GM20000 (cell line): ENCODE measurements at regions not wholly inside any gene's neighbourhood (a gene's known extent, or its start where the extent isn't known, plus 50 kb on each side); places are given as distances from the start of the nearest gene placed in this dataset.

ENCODE experiments used
- DNase-seq: peaks from one replicate; pipeline ENCODE4 v3.0.0; 2012; ENCODE audit warnings: low spot score
- TF ChIP-seq, protein P1 (sequence below): IDR thresholded peaks from 2 replicates; pipeline ENCODE4 v1.5.1; 2012; ENCODE audit warnings: mild to moderate bottlenecking, control low read depth; ENCODE audit errors: extremely low read depth, missing control alignments

DNA sequence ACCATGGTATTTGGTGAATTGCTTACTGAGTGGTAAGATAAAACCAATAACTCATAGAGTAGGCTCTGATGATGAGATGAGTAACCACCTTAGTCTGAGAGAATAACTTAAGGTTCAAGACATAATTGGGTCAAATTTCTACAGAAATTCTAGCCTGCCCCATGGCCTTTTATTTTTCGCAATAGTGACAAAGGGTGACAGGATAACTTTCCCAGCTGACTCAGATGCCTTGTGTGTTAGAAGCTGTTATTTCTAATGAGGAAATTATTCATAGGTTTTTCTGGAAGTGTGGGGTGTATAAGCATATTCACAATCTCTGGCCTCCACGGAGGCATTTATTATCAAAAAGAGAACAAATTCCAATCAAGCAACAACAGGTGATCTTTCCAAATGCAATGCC lies 159.0 kb downstream of the NUP35 start:
- TF ChIP-seq, protein P1, sequence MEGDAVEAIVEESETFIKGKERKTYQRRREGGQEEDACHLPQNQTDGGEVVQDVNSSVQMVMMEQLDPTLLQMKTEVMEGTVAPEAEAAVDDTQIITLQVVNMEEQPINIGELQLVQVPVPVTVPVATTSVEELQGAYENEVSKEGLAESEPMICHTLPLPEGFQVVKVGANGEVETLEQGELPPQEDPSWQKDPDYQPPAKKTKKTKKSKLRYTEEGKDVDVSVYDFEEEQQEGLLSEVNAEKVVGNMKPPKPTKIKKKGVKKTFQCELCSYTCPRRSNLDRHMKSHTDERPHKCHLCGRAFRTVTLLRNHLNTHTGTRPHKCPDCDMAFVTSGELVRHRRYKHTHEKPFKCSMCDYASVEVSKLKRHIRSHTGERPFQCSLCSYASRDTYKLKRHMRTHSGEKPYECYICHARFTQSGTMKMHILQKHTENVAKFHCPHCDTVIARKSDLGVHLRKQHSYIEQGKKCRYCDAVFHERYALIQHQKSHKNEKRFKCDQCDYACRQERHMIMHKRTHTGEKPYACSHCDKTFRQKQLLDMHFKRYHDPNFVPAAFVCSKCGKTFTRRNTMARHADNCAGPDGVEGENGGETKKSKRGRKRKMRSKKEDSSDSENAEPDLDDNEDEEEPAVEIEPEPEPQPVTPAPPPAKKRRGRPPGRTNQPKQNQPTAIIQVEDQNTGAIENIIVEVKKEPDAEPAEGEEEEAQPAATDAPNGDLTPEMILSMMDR, result no peak
- no peak for DNase-seq

DNA sequence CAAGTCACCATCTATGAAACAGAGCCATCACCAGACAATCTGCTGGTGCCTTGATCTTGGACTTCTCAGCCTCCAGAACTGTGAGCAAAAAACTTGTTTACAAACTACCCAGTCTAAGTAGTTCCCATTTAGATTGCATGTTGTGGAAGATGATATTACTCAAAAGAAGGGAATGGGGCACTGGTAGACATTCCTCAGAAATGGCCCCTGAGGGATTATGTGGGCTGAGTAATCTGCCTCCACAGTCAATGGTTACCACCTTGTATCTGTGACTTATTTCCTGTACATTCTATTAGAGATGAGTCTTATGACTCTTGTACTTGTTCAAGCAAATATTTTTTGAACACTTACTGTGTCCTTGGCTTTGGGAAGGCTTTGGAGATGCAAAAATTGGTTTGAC lies 160.4 kb downstream of the NUP35 start:
- TF ChIP-seq, protein P1, result no peak
- DNase-seq, result no peak

DNA sequence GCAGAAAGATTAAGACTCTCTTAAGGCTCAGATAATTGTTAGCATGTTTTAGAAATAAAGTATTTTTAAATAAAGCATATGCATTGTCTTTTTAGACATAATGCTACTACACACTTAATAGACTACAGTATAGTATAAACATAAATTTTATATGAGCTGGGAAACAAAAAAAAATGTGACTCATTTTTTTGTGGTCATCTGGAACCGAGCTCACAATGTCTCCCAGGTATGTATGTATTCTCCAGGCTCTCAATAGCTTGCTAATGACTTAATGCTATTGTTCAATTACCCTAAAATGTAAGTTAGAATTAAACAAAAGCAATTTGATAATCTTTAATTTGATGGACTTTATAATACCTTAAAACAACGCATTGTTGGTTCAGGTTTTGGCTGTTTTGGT lies 167.2 kb downstream of the NUP35 start:
- TF ChIP-seq, protein P1, result no peak
- DNase-seq, result no peak

DNA sequence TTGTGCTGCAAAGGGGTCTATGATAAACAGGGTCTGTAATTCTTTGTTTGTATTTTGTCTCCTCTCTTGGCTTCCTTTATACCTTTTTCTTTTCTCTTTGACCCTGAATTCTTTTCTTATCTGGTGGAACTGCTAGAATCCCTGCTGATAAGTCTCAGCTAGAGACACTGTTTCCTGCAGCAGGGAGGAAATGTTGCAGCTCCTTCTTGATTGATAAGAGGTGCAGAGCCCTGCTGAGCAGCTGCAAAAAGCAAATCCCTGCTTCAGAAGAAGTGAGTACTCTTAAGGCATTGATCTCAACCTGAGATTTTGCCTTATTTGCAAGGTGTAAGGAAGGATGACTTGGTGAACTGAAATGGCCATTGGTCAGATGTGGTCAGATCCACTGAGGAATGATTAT lies 167.8 kb downstream of the NUP35 start:
- TF ChIP-seq, protein P1, result no peak
- no peak for DNase-seq

DNA sequence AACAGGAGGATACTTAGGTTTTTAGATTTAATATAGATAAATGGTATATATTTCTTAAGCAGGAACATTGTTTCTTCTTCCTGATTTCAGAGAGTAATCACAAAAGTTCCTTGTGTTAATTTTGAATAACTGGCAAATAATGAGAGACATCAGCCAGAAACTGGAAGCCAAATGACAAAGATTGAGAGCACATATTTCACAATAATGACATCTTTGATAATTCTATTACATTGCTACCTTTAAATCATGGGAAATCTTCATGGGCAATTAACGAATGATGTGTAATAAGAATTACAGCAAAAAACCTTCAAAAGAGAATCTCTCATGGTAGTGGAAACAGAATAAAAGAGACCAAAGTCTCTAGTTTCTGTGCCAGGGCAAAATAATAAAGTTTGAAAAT lies 215.1 kb downstream of the NUP35 start:
- DNase-seq, result no peak
- TF ChIP-seq, protein P1, result no peak

DNA sequence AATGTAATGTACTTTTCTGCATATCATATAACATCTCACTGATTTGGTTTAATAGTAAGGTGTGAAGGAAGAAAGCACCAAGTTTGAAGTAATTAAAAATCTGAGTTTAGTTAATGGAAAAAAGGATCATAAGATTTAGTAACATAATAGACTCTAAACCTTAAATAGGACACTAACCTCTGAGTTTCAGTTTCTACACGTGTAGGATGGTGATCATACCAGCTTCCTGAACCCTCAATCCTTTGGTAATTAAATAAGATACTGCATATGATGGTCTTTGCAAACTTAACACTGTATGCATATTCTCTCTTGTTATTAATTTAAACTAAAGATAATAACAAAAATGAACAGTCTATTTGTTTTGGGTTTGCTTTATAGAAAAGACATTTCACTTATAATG lies 216.8 kb downstream of the NUP35 start:
- TF ChIP-seq, protein P1, result no peak
- no peak for DNase-seq

DNA sequence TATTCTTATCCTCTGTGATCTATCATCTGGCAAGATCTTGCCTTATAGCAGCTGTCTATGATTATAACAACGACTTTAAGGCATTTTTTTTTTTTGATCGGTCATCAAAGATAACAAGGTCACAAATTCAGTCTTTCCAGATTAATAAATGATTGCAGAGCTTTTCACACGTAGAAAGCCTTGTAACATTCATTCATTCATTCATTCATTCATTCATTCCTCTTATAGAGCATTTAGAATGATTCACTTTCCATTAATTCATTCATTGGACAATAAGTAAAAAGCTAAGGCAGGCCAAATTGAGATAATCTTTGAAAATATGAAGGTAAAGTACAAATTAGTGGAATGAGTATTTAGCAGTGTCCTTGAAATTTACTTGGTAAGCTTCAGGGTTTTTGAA lies 223.7 kb downstream of the NUP35 start:
- DNase-seq, result no peak
- TF ChIP-seq, protein P1, result no peak
